ENCODE measurements at regions not wholly inside any gene's neighbourhood (a gene's known extent, or its start where the extent isn't known, plus 50 kb on each side); places are given as distances from the start of the nearest gene placed in this dataset.

GRCh38 chr17:71658996-71659395 is 461.8 kb upstream of the SOX9 start:
- TF ChIP-seq EZH2 (IDR thresholded peaks at IDR 0.05; ENCODE audit: low read depth, low read length, severe bottlenecking) (no peak), CTCF (IDR thresholded peaks at IDR 0.05; ENCODE audit: control extremely low read depth in 1 of 3, insufficient read depth in 1 of 3, low read depth in 1 of 3, low read length in 3 of 3) (no peak), NRF1 (IDR thresholded peaks at IDR 0.05; ENCODE audit: low read depth, low read length) (no peak), SAP30 (IDR thresholded peaks at IDR 0.05; ENCODE audit: insufficient read depth, insufficient replicate concordance, low read length) (no peak), CHD2 (IDR thresholded peaks at IDR 0.05; ENCODE audit: low read length) (no peak), CREB1 (IDR thresholded peaks at IDR 0.05) (no peak), ZNF274 (IDR thresholded peaks at IDR 0.05; ENCODE audit: borderline replicate concordance, extremely low read depth, low read length) (no peak), EP300 (IDR thresholded peaks at IDR 0.05; ENCODE audit: borderline replicate concordance in 1 of 2, low read depth in 2 of 2, low read length in 2 of 2) (no peak), CEBPB (IDR thresholded peaks at IDR 0.05; ENCODE audit: low read depth, low read length) (no peak), KDM5A (IDR thresholded peaks at IDR 0.05; ENCODE audit: low read length) (no peak), TAF1 (IDR thresholded peaks at IDR 0.05; ENCODE audit: low read depth, low read length) (no peak), RAD21 (IDR thresholded peaks at IDR 0.05 in 1 of 2, conservative IDR thresholded peaks at IDR 0.05 in 1 of 2; ENCODE audit: low read depth in 2 of 2, low read length in 2 of 2) (no peak), GABPA (IDR thresholded peaks at IDR 0.05; ENCODE audit: borderline replicate concordance, insufficient read depth, low read length) (no peak), SIN3A (conservative IDR thresholded peaks at IDR 0.05 in 1 of 2, IDR thresholded peaks at IDR 0.05 in 1 of 2; ENCODE audit: low read depth in 1 of 2, low read length in 2 of 2) (no peak)
